ENCODE measurements at regions not wholly inside any gene's neighbourhood (a gene's known extent, or its start where the extent isn't known, plus 50 kb on each side); places are given as distances from the start of the nearest gene placed in this dataset.

DNA sequence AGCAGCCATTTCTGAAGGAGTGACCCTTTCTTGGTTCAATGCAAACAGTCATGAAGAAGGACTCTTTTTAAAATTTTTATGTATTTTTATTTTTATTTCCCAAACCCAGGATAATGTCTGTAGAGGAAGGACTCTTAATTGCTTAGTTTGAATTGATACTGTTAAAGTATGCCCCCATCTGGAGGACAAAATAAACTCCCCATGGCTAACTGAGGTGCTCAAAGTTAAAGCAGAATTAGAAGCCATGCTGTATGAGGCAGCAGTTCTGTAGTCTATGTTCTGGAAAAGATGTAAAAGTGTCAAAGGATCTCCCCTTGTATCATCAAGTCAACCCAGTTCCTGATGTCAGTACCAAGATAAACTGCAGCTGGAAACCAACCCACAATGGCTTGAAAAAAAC is 617.9 kb upstream of the GRM3 start:
- Histone ChIP-seq H3K27me3 (no peaks in the 10 kb centered on the region), H3K27ac (no peak overlapping the region), H3K4me1 (no peaks in the 10 kb centered on the region), H3K4me3 (replicated peaks in 1 of 3) (no peak overlapping the region), H3K36me3 (no peaks in the 10 kb centered on the region), H3K9me3 (no peaks in the 10 kb centered on the region)
- no peak for DNase-seq
- TF ChIP-seq CTCF (IDR thresholded peaks at IDR 0.05) (no peak), POLR2A (IDR thresholded peaks at IDR 0.05) (no peak)
- intact Hi-C loops (cut with DNase I), result no loop called here

GRCh38 chr7:86013662-86014061 is 630.0 kb upstream of the GRM3 start:
- no peaks in the 10 kb centered on the region for H3K9me3 ChIP-seq
- intact Hi-C loops (cut with DNase I), result no loop called here
- H3K27ac ChIP-seq, result no peak overlapping the region
- H3K4me1 ChIP-seq, result no peaks in the 10 kb centered on the region
- no peak for DNase-seq
- TF ChIP-seq CTCF (IDR thresholded peaks at IDR 0.05) (no peak), POLR2A (IDR thresholded peaks at IDR 0.05) (no peak)
- no peak overlapping the region for H3K4me3 ChIP-seq (replicated peaks in 1 of 3)
- H3K27me3 ChIP-seq, result no peaks in the 10 kb centered on the region
- no peaks in the 10 kb centered on the region for H3K36me3 ChIP-seq

- Histone ChIP-seq H3K4me3 (replicated peaks in 1 of 3) (no peak overlapping the region), H3K9me3 (no peaks in the 10 kb centered on the region), H3K27me3 (no peaks in the 10 kb centered on the region), H3K4me1 (no peaks in the 10 kb centered on the region), H3K36me3 (no peaks in the 10 kb centered on the region), H3K27ac (no peak overlapping the region)
- TF ChIP-seq POLR2A (IDR thresholded peaks at IDR 0.05) (no peak), CTCF (IDR thresholded peaks at IDR 0.05) (no peak)
- no peak for DNase-seq
- intact Hi-C loops (cut with DNase I), result no loop called here
These were observed 630.7 kb upstream of the GRM3 start for GRCh38 chr7:86012971-86013370.

GRCh38 chr7:86008898-86009297 is 634.8 kb upstream of the GRM3 start:
- DNase-seq, result no peak
- TF ChIP-seq CTCF (IDR thresholded peaks at IDR 0.05) (no peak), POLR2A (IDR thresholded peaks at IDR 0.05) (no peak)
- H3K36me3 ChIP-seq, result no peaks in the 10 kb centered on the region
- H3K9me3 ChIP-seq, result no peaks in the 10 kb centered on the region
- no peak overlapping the region for H3K4me3 ChIP-seq (replicated peaks in 1 of 3)
- WGBS, 2 donors, result 62 to 63% methylated on average over 3 of the region's 3 CpGs
- H3K27me3 ChIP-seq, result no peaks in the 10 kb centered on the region
- H3K27ac ChIP-seq, result no peak overlapping the region
- H3K4me1 ChIP-seq, result no peaks in the 10 kb centered on the region
- intact Hi-C loops (cut with DNase I), result no loop called here

GRCh38 chr7:86006909-86007308 is 636.8 kb upstream of the GRM3 start:
- no peak overlapping the region for H3K4me3 ChIP-seq (replicated peaks in 1 of 3)
- no peaks in the 10 kb centered on the region for H3K36me3 ChIP-seq
- intact Hi-C loops (cut with DNase I), result no loop called here
- no peaks in the 10 kb centered on the region for H3K9me3 ChIP-seq
- TF ChIP-seq CTCF (IDR thresholded peaks at IDR 0.05) (no peak), POLR2A (IDR thresholded peaks at IDR 0.05) (no peak)
- DNase-seq, result no peak
- no peaks in the 10 kb centered on the region for H3K4me1 ChIP-seq
- WGBS, 2 donors, result 70 to 89% methylated on average over 2 of the region's 2 CpGs
- H3K27ac ChIP-seq, result no peak overlapping the region
- no peaks in the 10 kb centered on the region for H3K27me3 ChIP-seq
